ENCODE measurements at regions not wholly inside any gene's neighbourhood (a gene's known extent, or its start where the extent isn't known, plus 50 kb on each side); places are given as distances from the start of the nearest gene placed in this dataset.

DNA sequence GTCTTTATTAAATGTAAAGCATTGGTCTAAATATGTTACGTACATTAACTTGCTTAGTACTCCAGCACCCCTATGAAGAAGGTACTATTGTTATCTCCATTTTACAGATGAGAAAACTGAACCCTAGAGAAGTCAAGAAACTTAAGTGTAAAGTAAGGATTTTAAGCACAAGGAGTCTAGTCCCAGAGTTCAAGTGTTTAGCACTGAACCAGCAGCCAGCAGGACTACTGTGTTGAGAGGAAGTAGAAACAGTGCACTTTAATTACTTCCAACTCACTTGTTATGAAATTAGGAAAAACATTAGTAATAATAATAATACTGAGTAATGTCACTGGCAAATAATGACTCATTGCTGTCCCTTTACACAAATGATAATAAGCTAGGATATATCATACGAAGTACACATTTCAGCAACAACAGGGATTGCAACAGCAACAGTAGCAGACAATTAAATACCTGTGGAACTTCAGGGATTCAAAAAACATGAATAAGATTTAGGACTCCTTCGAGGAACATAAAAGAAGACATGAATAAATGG, 548.1 kb upstream of the HS3ST1 start:
- DNase-seq, result no peak
- no peaks in the 10 kb centered on the region for H3K36me3 ChIP-seq
- H3K9me3 ChIP-seq, result no peaks in the 10 kb centered on the region
- H3K4me1 ChIP-seq, result no peaks in the 10 kb centered on the region
- H3K27me3 ChIP-seq, result no peaks in the 10 kb centered on the region
- TF ChIP-seq EP300 (IDR thresholded peaks at IDR 0.05; ENCODE audit: low read depth) (no peak), POLR2AphosphoS5 (IDR thresholded peaks at IDR 0.05) (no peak)
- TF ChIP-seq, protein P1, sequence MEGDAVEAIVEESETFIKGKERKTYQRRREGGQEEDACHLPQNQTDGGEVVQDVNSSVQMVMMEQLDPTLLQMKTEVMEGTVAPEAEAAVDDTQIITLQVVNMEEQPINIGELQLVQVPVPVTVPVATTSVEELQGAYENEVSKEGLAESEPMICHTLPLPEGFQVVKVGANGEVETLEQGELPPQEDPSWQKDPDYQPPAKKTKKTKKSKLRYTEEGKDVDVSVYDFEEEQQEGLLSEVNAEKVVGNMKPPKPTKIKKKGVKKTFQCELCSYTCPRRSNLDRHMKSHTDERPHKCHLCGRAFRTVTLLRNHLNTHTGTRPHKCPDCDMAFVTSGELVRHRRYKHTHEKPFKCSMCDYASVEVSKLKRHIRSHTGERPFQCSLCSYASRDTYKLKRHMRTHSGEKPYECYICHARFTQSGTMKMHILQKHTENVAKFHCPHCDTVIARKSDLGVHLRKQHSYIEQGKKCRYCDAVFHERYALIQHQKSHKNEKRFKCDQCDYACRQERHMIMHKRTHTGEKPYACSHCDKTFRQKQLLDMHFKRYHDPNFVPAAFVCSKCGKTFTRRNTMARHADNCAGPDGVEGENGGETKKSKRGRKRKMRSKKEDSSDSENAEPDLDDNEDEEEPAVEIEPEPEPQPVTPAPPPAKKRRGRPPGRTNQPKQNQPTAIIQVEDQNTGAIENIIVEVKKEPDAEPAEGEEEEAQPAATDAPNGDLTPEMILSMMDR (IDR thresholded peaks at IDR 0.05), result no peak
- in situ Hi-C loops (cut with MboI; ENCODE audit: low pct_ligation_motif_present in 1 of 4, low pct_unique_long_range_greater_than_20kb in 1 of 4, low sequenced_read_pairs in 3 of 4) (no loop called here), intact Hi-C loops (cut with DNase I; ENCODE audit: low total_unique reads) (no loop called here)
- H3K27ac ChIP-seq, result no peak overlapping the region
- 46 to 61% methylated on average over 2 to 3 of the region's 3 CpGs for WGBS, 2 donors (ENCODE audit: low coverage in 1 of 2)
- no peak overlapping the region for H3K4me3 ChIP-seq

DNA sequence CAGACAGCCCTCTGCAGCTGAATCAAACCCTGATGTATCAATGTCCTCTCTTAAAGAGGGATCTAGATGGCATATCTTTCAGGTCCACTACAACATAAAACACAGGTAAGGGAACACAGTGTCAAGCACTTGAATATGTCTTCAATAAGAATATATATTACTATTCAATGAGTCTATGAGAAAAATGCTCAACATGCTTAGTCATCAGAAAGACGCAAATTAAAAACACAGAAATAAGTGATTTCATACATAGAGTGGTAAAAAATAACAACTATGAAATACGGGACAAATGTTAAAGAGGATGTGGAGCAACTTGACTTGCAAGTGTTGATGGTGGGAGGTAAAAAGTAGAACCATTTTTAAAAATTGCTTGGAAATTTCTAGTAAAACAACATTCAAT, 544.6 kb upstream of the HS3ST1 start:
- H3K4me1 ChIP-seq, result no peaks in the 10 kb centered on the region
- no peaks in the 10 kb centered on the region for H3K27me3 ChIP-seq
- in situ Hi-C loops (cut with MboI; ENCODE audit: low pct_ligation_motif_present in 1 of 4, low pct_unique_long_range_greater_than_20kb in 1 of 4, low sequenced_read_pairs in 3 of 4), result no loop called here
- WGBS, 2 donors (ENCODE audit: low coverage in 1 of 2), result 82 to 90% methylated on average over 2 of the region's 2 CpGs
- H3K27ac ChIP-seq, result no peak overlapping the region
- intact Hi-C loops (cut with DNase I; ENCODE audit: low total_unique reads), result no loop called here
- TF ChIP-seq POLR2A (IDR thresholded peaks at IDR 0.05), result no peak
- TF ChIP-seq POLR2AphosphoS5 (IDR thresholded peaks at IDR 0.05), result no peak
- TF ChIP-seq EP300 (IDR thresholded peaks at IDR 0.05; ENCODE audit: low read depth), result no peak
- TF ChIP-seq, protein P1 (IDR thresholded peaks at IDR 0.05), result no peak
- no peaks in the 10 kb centered on the region for H3K36me3 ChIP-seq
- H3K9me3 ChIP-seq, result no peaks in the 10 kb centered on the region
- DNase-seq, result no peak
- no peak overlapping the region for H3K4me3 ChIP-seq

DNA sequence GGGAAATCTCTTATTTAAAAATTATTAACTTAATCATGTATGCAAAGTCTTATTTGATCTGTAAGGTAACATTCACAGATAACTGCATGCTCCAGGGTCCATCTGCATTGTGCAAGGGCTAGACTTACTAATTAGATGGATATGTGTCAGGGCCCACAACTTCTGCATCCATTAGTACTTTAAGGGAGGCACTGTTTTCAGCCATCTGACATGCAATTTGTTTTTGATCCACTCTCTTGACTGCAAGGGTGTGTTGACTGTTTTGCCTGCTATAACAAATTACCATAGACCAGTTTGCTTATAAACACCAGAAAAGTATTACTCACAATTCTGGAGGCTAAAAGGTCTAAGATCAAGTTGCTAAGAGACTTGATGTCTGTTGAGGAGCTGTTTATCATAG, 542.1 kb upstream of the HS3ST1 start:
- no peak overlapping the region for H3K27ac ChIP-seq
- H3K9me3 ChIP-seq, result no peaks in the 10 kb centered on the region
- intact Hi-C loops (cut with DNase I; ENCODE audit: low total_unique reads) (no loop called here), in situ Hi-C loops (cut with MboI; ENCODE audit: low pct_ligation_motif_present in 1 of 4, low pct_unique_long_range_greater_than_20kb in 1 of 4, low sequenced_read_pairs in 3 of 4) (no loop called here)
- no peaks in the 10 kb centered on the region for H3K4me1 ChIP-seq
- no peak overlapping the region for H3K4me3 ChIP-seq
- DNase-seq, result no peak
- TF ChIP-seq EP300 (IDR thresholded peaks at IDR 0.05; ENCODE audit: low read depth), result no peak
- no peak for TF ChIP-seq POLR2AphosphoS5 (IDR thresholded peaks at IDR 0.05)
- no peak for TF ChIP-seq POLR2A (IDR thresholded peaks at IDR 0.05)
- TF ChIP-seq, protein P1 (IDR thresholded peaks at IDR 0.05), result no peak
- no peaks in the 10 kb centered on the region for H3K36me3 ChIP-seq
- H3K27me3 ChIP-seq, result no peaks in the 10 kb centered on the region

DNA sequence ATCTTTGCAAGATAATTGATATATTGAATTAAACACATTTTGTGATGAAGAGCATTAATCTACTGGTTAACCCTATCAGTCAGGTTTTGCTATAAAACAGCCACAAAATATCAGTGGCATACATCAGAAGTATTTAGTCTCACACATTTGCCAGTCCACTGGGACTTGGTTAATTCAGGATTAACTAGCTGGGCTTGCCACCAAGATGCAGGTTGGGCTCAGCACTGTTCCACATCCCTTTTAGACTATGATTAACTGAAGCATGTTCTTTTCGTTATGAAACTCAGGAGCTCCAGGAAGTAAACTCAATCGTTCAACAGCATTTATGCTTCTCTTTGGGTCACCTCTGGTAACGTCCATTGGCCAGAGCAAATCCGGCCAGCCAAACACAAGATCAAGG, 538.1 kb upstream of the HS3ST1 start:
- no peak for DNase-seq
- Histone ChIP-seq H3K4me3 (no peak overlapping the region), H3K27ac (no peak overlapping the region), H3K4me1 (no peaks in the 10 kb centered on the region), H3K36me3 (no peaks in the 10 kb centered on the region), H3K9me3 (no peaks in the 10 kb centered on the region), H3K27me3 (no peaks in the 10 kb centered on the region)
- TF ChIP-seq EP300 (IDR thresholded peaks at IDR 0.05; ENCODE audit: low read depth) (no peak), POLR2A (IDR thresholded peaks at IDR 0.05) (no peak), POLR2AphosphoS5 (IDR thresholded peaks at IDR 0.05) (no peak)
- TF ChIP-seq, protein P1 (IDR thresholded peaks at IDR 0.05), result no peak
- WGBS, 2 donors (ENCODE audit: low coverage in 1 of 2), result 13 to 55% methylated on average over 2 to 4 of the region's 4 CpGs
- in situ Hi-C loops (cut with MboI; ENCODE audit: low pct_ligation_motif_present in 1 of 4, low pct_unique_long_range_greater_than_20kb in 1 of 4, low sequenced_read_pairs in 3 of 4), result no loop called here
- intact Hi-C loops (cut with DNase I; ENCODE audit: low total_unique reads), result no loop called here

Measured in transverse colon (tissue), 4 donors.